ENCODE measurements at regions not wholly inside any gene's neighbourhood (a gene's known extent, or its start where the extent isn't known, plus 50 kb on each side); places are given as distances from the start of the nearest gene placed in this dataset.
"Not testable (repeated sequence)": the region's sequence is repeated elsewhere in the genome, so short reads cannot be mapped to it uniquely, and the experiment has no call there.

GRCh38 chr11:90286640-90287039 lies 63.8 kb upstream of the CHORDC1 start:
- no peak overlapping the region for H3K4me3 ChIP-seq (ENCODE audit: low read length)
- no peak for DNase-seq (ENCODE audit: low read depth)
- TF ChIP-seq CTCF (IDR thresholded peaks at IDR 0.05; ENCODE audit: insufficient read depth, low read depth, low read length, missing control alignments) = no peak

- H3K4me3 ChIP-seq (ENCODE audit: low read length) = no peak overlapping the region
- DNase-seq (ENCODE audit: low read depth) = no peak
- no peak for TF ChIP-seq CTCF (IDR thresholded peaks at IDR 0.05; ENCODE audit: insufficient read depth, low read depth, low read length, missing control alignments)
Measured at GRCh38 chr11:90284171-90284570, 61.3 kb upstream of the CHORDC1 start.

GRCh38 chr11:90282551-90283071 lies 59.8 kb upstream of the CHORDC1 start:
- not testable (repeated sequence) for DNase-seq (ENCODE audit: low read depth); H3K4me3 ChIP-seq (ENCODE audit: low read length)

GRCh38 chr11:90274362-90274761 lies 51.5 kb upstream of the CHORDC1 start:
- H3K4me3 ChIP-seq (ENCODE audit: low read length) = no peak overlapping the region
- DNase-seq (ENCODE audit: low read depth) = no peak
- TF ChIP-seq CTCF (IDR thresholded peaks at IDR 0.05; ENCODE audit: insufficient read depth, low read depth, low read length, missing control alignments) = no peak

Data from epithelial cell of esophagus (primary cell).